DND-41 (cell line): ENCODE measurements at regions not wholly inside any gene's neighbourhood (a gene's known extent, or its start where the extent isn't known, plus 50 kb on each side); places are given as distances from the start of the nearest gene placed in this dataset.

Source experiments
- ATAC-seq: fragments of 200-7000 bp; cut with Tn5 transposase; 3 replicates; pipeline ENCODE4 v1.9.1; 2021; ENCODE audit warnings: low read depth; ENCODE audit not compliant: insufficient read depth
- DNase-seq: peaks from one replicate; pipeline ENCODE4 v3.0.0-alpha.2; 2020
- H2AFZ ChIP-seq: 2 replicates; pipeline ENCODE4 v1.6.0; 2012; ENCODE audit warnings: low read depth, low read length
- H3K27ac ChIP-seq: 2 replicates; pipeline ENCODE4 v1.5.1; 2012; ENCODE audit warnings: low read length, inconsistent platforms
- H3K27me3 ChIP-seq: fragments of 200-600 bp; sonication (generic); 2 replicates; pipeline ENCODE4 v1.6.0; 2012; ENCODE audit warnings: low read length, mild to moderate bottlenecking, inconsistent platforms; ENCODE audit not compliant: insufficient read depth, poor library complexity
- H3K36me3 ChIP-seq: 2 replicates; pipeline ENCODE4 v1.5.1; 2012; ENCODE audit warnings: low read length, inconsistent platforms; ENCODE audit not compliant: insufficient read depth
- H3K4me1 ChIP-seq: 2 replicates; pipeline ENCODE4 v1.5.1; 2012; ENCODE audit warnings: mild to moderate bottlenecking, low read length; ENCODE audit not compliant: insufficient read depth
- H3K4me2 ChIP-seq: 2 replicates; pipeline ENCODE4 v1.6.0; 2012; ENCODE audit warnings: mild to moderate bottlenecking, moderate library complexity, low read length, inconsistent platforms; ENCODE audit not compliant: insufficient read depth
- H3K4me3 ChIP-seq, 2 experiments: fragments of 200-600 bp in 1 of 2; shearing (Covaris generic) in 1 of 2; 2 replicates each; pipeline ENCODE4 v1.5.1; 2012 to 2016; ENCODE audit warnings: inconsistent platforms in 2 of 2, low read length in 2 of 2, mild to moderate bottlenecking in 2 of 2, low read depth in 1 of 2, moderate library complexity in 1 of 2
- H3K79me2 ChIP-seq: 2 replicates; pipeline ENCODE4 v1.6.0; 2012; ENCODE audit warnings: low read length, inconsistent platforms; ENCODE audit not compliant: insufficient read depth
- H3K9ac ChIP-seq: 2 replicates; pipeline ENCODE4 v1.6.0; 2012; ENCODE audit warnings: low read depth, mild to moderate bottlenecking, inconsistent platforms, low read length, moderate library complexity
- H3K9me3 ChIP-seq: 2 replicates; pipeline ENCODE4 v1.5.1; 2012; ENCODE audit warnings: low read length, moderate library complexity, mild to moderate bottlenecking, inconsistent platforms; ENCODE audit not compliant: insufficient read depth, severe bottlenecking
- H4K20me1 ChIP-seq: 2 replicates; pipeline ENCODE4 v1.6.0; 2012; ENCODE audit warnings: low read length; ENCODE audit not compliant: insufficient read depth
- EZH2 ChIP-seq: IDR thresholded peaks from 3 replicates; pipeline ENCODE4 v1.6.1; 2012; ENCODE audit warnings: borderline replicate concordance, low read depth, mild to moderate bottlenecking, moderate library complexity, low read length, inconsistent platforms; ENCODE audit not compliant: severe bottlenecking
- TF ChIP-seq, protein P1 (sequence below): IDR thresholded peaks from 2 replicates; pipeline ENCODE4 v1.5.1; 2012; ENCODE audit warnings: borderline replicate concordance, low read length, moderate library complexity, mild to moderate bottlenecking; ENCODE audit not compliant: poor library complexity, severe bottlenecking; ENCODE audit errors: extremely low read depth

DNA sequence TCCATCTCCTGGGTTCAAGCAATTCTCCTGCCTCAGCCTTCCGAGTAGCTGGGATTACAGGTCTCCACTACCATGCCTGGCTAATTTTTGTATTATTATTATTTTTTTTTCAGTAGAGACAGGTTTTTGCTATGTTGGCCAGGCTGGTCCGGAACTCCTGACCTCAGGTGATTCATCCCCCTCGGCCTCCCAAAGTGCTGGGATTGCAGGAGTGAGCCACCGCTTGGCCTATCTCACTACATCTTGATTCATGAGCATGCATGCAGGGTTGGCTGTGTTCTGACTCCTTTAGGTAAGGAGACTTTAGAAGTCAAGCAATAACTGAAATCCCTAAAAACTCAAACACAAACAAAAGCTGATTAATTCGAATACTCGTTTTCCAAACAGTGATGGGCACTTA lies 80.9 kb downstream of the GJA1 start:
- DNase-seq, result no peak
- H3K4me2 ChIP-seq, result no peak overlapping the region
- no peak overlapping the region for H3K4me3 ChIP-seq
- no peak overlapping the region for H3K27ac ChIP-seq
- no peak for ATAC-seq
- H4K20me1 ChIP-seq, result no peaks in the 10 kb centered on the region
- no peaks in the 10 kb centered on the region for H3K79me2 ChIP-seq
- H3K27me3 ChIP-seq, result no peaks in the 10 kb centered on the region
- H2AFZ ChIP-seq, result no peak overlapping the region
- H3K9ac ChIP-seq, result no peak overlapping the region
- no peak for TF ChIP-seq EZH2
- TF ChIP-seq, protein P1, sequence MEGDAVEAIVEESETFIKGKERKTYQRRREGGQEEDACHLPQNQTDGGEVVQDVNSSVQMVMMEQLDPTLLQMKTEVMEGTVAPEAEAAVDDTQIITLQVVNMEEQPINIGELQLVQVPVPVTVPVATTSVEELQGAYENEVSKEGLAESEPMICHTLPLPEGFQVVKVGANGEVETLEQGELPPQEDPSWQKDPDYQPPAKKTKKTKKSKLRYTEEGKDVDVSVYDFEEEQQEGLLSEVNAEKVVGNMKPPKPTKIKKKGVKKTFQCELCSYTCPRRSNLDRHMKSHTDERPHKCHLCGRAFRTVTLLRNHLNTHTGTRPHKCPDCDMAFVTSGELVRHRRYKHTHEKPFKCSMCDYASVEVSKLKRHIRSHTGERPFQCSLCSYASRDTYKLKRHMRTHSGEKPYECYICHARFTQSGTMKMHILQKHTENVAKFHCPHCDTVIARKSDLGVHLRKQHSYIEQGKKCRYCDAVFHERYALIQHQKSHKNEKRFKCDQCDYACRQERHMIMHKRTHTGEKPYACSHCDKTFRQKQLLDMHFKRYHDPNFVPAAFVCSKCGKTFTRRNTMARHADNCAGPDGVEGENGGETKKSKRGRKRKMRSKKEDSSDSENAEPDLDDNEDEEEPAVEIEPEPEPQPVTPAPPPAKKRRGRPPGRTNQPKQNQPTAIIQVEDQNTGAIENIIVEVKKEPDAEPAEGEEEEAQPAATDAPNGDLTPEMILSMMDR, result no peak
- no peaks in the 10 kb centered on the region for H3K36me3 ChIP-seq
- H3K9me3 ChIP-seq, result no peaks in the 10 kb centered on the region
- peaks cover 5% of the 10 kb centered on the region; the same call in 1 of the 2 replicates for H3K4me1 ChIP-seq

DNA sequence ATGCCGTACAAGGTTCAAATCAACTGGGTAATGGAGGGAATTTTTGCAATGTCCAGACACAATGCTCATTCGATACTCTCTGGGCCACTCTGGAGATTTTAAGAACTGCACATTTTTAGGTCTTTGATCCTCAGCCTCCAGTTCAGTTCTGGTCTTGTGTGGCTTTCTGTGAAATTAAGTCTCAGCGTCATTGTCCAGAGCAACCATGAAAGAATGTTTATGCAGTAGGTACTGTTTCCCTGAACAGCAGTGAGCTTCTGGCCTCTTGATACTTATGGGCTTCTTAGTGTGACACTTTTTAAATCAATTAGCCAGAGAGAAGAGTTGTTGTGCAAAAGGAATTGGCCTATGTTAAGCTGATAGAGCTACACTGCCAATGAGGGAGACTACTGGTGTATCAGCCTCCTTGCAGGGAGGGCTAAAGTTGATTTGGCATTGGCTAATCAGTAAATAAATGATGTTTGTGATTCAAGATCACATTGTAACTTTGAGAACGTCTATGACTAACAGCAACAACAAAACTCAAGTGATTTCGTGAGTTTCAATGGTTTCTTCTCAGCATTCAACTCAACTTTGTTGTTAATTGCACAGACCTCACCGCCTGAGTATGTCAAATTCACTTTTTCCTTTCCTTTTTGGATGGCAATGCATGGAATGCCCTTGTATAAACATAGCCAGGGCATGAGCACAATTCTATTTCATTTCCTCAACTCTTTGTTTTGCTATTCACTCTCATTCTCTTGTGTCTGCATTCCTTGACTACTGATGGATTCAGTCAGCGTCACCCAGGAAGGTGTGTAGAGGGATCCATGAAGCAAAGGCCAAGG lies 85.1 kb downstream of the GJA1 start:
- H4K20me1 ChIP-seq, result no peaks in the 10 kb centered on the region
- no peak overlapping the region for H3K27ac ChIP-seq
- no peaks in the 10 kb centered on the region for H3K79me2 ChIP-seq
- H3K4me3 ChIP-seq, result no peak overlapping the region
- no peak overlapping the region for H3K4me2 ChIP-seq
- TF ChIP-seq, protein P1, result no peak
- TF ChIP-seq EZH2, result no peak
- no peaks in the 10 kb centered on the region for H3K36me3 ChIP-seq
- no peaks in the 10 kb centered on the region for H3K9me3 ChIP-seq
- no peaks in the 10 kb centered on the region for H3K27me3 ChIP-seq
- ATAC-seq, result no peak
- no peak for DNase-seq
- peaks cover 9% of the 10 kb centered on the region; the same call in 1 of the 2 replicates for H3K4me1 ChIP-seq
- no peak overlapping the region for H2AFZ ChIP-seq
- no peak overlapping the region for H3K9ac ChIP-seq

DNA sequence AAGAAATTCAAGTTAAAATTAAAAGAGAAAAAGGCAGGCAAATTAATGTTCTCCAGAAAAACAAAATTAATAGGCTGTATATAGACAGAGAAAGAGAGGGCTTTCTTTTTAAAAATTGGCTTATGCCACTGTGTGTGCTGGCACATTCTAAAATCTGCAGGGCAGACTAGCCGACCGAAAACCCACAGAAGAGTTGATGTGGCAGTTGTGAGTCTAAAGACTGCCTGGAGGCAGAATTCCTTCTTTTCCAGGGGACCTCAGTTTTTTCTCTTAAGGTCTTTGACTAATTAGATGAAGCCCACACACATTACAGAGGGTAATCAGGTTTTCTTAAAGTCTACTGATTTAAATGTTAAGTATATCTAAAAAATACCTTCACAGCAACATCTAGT lies 85.7 kb downstream of the GJA1 start:
- Histone ChIP-seq H3K4me1 (0 out of 2 replicates have a peak, but pooled peaks cover 4% of the 10 kb centered on the region), H4K20me1 (no peaks in the 10 kb centered on the region), H3K9me3 (no peaks in the 10 kb centered on the region), H3K4me2 (no peak overlapping the region), H3K79me2 (no peaks in the 10 kb centered on the region), H2AFZ (no peak overlapping the region), H3K27ac (no peak overlapping the region), H3K27me3 (no peaks in the 10 kb centered on the region), H3K36me3 (no peaks in the 10 kb centered on the region), H3K4me3 (no peak overlapping the region), H3K9ac (no peak overlapping the region)
- TF ChIP-seq, protein P1, result no peak
- no peak for TF ChIP-seq EZH2
- no peak for DNase-seq
- ATAC-seq, result no peak
